CD4-positive, alpha-beta T cell (primary cell): ENCODE measurements at regions not wholly inside any gene's neighbourhood (a gene's known extent, or its start where the extent isn't known, plus 50 kb on each side); places are given as distances from the start of the nearest gene placed in this dataset.
A peak's percentile ranks its signal among the peaks of the same experiment; 100 is the strongest.

Experiments
- ATAC-seq: fragments of 200-7000 bp; cut with Tn5 transposase; one replicate; pipeline ENCODE4 v1.10.0; 2022; ENCODE audit warnings: mild to moderate bottlenecking; ENCODE audit not compliant: poor library complexity
- CTCF ChIA-PET: fragments of 350-600 bp; sonication (Branson Sonifier 250); formaldehyde crosslinking; loops from one replicate; lab custom pipeline; 2021; ENCODE audit warnings: antibody characterized with exemption, inconsistent platforms; lab: Charles Lee
- POLR2A ChIA-PET: fragments of 350-600 bp; sonication (Branson Sonifier 250); formaldehyde crosslinking; loops from one replicate; lab custom pipeline; 2021; ENCODE audit warnings: antibody characterized with exemption, inconsistent platforms; lab: Charles Lee
- DNase-seq, 14 experiments: peaks; one replicate each; pipeline ENCODE4 v3.0.0-alpha.2; 2013 to 2020; ENCODE audit warnings: mixed read lengths in 2 of 14
- H3K27ac ChIP-seq, 2 donors: one replicate each; pipeline versions ENCODE4 v1.5.1 to v1.7.0; 2013; ENCODE audit warnings: low read length in 2 of 2, low read depth in 1 of 2, mild to moderate bottlenecking in 1 of 2
- H3K27me3 ChIP-seq, 2 experiments: 1 replicate in 1 of 2; 2 replicates in 1 of 2; pipeline versions ENCODE4 v1.6.1 to v1.7.0; 2013; ENCODE audit warnings: low read length in 2 of 2, control low read depth in 1 of 2, mild to moderate bottlenecking in 1 of 2, moderate library complexity in 1 of 2; ENCODE audit not compliant: insufficient read depth in 2 of 2, control insufficient read depth in 1 of 2
- H3K36me3 ChIP-seq: one replicate; pipeline ENCODE4 v1.6.1; 2013; ENCODE audit warnings: low read length, control low read depth; ENCODE audit not compliant: insufficient read depth
- H3K4me1 ChIP-seq: one replicate; pipeline ENCODE4 v1.6.1; 2013; ENCODE audit warnings: low read length, control low read depth; ENCODE audit not compliant: insufficient read depth
- H3K4me3 ChIP-seq: one replicate; pipeline ENCODE4 v1.5.1; 2013; ENCODE audit warnings: mild to moderate bottlenecking, low read length, moderate library complexity
- H3K9me3 ChIP-seq, 2 experiments: 1 replicate in 1 of 2; 2 replicates in 1 of 2; pipeline versions ENCODE4 v1.6.1 to v1.7.0; 2013; ENCODE audit warnings: low read length in 2 of 2, mild to moderate bottlenecking in 2 of 2, control low read depth in 1 of 2, moderate library complexity in 1 of 2; ENCODE audit not compliant: control insufficient read depth in 1 of 2, insufficient read depth in 1 of 2
- H3K27ac Mint-ChIP-seq: one replicate; pipeline ENCODE4 v1.8.0; 2020; ENCODE audit warnings: mixed read lengths
- H3K27me3 Mint-ChIP-seq: one replicate; pipeline ENCODE4 v1.8.0; 2021; ENCODE audit warnings: mixed read lengths
- H3K36me3 Mint-ChIP-seq: one replicate; pipeline ENCODE4 v1.8.0; 2021; ENCODE audit warnings: low read depth, mixed read lengths
- H3K4me1 Mint-ChIP-seq: one replicate; pipeline ENCODE4 v1.8.0; 2021; ENCODE audit warnings: low read depth, mixed read lengths
- H3K4me3 Mint-ChIP-seq: one replicate; pipeline ENCODE4 v1.8.0; 2020; ENCODE audit warnings: mild to moderate bottlenecking, mixed read lengths
- H3K9me3 Mint-ChIP-seq: one replicate; pipeline ENCODE4 v1.8.0; 2020; ENCODE audit warnings: mixed read lengths
- CTCF ChIP-seq: fragments of 200-600 bp; IDR thresholded peaks from one replicate; pipeline ENCODE4 v1.8.0; 2022; ENCODE audit warnings: antibody characterized with exemption, mild to moderate bottlenecking
- intact Hi-C, 2 experiments: fragments of 100-400 bp; cut with DNase I in 1 of 2; cut with micrococcal nuclease in 1 of 2; formaldehyde crosslinking; loops; one replicate each; pipeline versions ENCODE4 v1.15.1 to v1.9.0; 2023 to 2025; cut with DNase I, micrococcal nuclease

GRCh38 chr2:176743671-176744070, 468.9 kb upstream of the HNRNPA3 start:
- no peaks in the 10 kb centered on the region for H3K9me3 Mint-ChIP-seq
- no peaks in the 10 kb centered on the region for H3K4me1 Mint-ChIP-seq
- H3K27me3 ChIP-seq: peaks cover 2 to 4% of the 10 kb centered on the region in 2 experiments
- DNase-seq (no peak), ATAC-seq (no peak)
- H3K27ac ChIP-seq: no peak overlapping the region
- CTCF ChIA-PET: no interaction called here
- H3K4me1 ChIP-seq: no peaks in the 10 kb centered on the region
- TF ChIP-seq CTCF: no peak
- H3K36me3 ChIP-seq: no peaks in the 10 kb centered on the region
- no peak overlapping the region for H3K4me3 ChIP-seq
- no peak overlapping the region for H3K4me3 Mint-ChIP-seq
- H3K9me3 ChIP-seq: no peaks in the 10 kb centered on the region
- H3K36me3 Mint-ChIP-seq: no peaks in the 10 kb centered on the region
- POLR2A ChIA-PET: no interaction called here
- peaks cover 26% of the 10 kb centered on the region for H3K27me3 Mint-ChIP-seq
- intact Hi-C loops: no loop called here
- H3K27ac Mint-ChIP-seq: no peak overlapping the region

- H3K9me3 Mint-ChIP-seq: no peaks in the 10 kb centered on the region
- ChIA-PET POLR2A (no interaction called here), CTCF (no interaction called here)
- intact Hi-C loops: no loop called here
- no peak for ATAC-seq
- H3K27ac ChIP-seq: no peak overlapping the region
- no peak for DNase-seq
- H3K36me3 ChIP-seq: no peaks in the 10 kb centered on the region
- H3K4me1 ChIP-seq: no peaks in the 10 kb centered on the region
- H3K27me3 Mint-ChIP-seq: peaks cover 26% of the 10 kb centered on the region
- no peak for TF ChIP-seq CTCF
- no peaks in the 10 kb centered on the region for H3K4me1 Mint-ChIP-seq
- no peak overlapping the region for H3K4me3 Mint-ChIP-seq
- no peaks in the 10 kb centered on the region for H3K36me3 Mint-ChIP-seq
- peaks cover 2 to 4% of the 10 kb centered on the region in 2 experiments for H3K27me3 ChIP-seq
- no peaks in the 10 kb centered on the region for H3K9me3 ChIP-seq
- no peak overlapping the region for H3K4me3 ChIP-seq
- no peak overlapping the region for H3K27ac Mint-ChIP-seq
Observed at GRCh38 chr2:176744146-176744545, 468.4 kb upstream of the HNRNPA3 start.

GRCh38 chr2:176745543-176746200, 466.9 kb upstream of the HNRNPA3 start:
- Histone ChIP-seq H3K4me1 (no peaks in the 10 kb centered on the region), H3K9me3 (no peaks in the 10 kb centered on the region), H3K4me3 (no peak overlapping the region), H3K27me3 (peaks cover 2 to 3% of the 10 kb centered on the region in 2 experiments), H3K36me3 (no peaks in the 10 kb centered on the region), H3K27ac (no peak overlapping the region)
- H3K27ac Mint-ChIP-seq: no peak overlapping the region
- peaks cover 22% of the 10 kb centered on the region for H3K27me3 Mint-ChIP-seq
- ChIA-PET CTCF (no interaction called here), POLR2A (no interaction called here)
- H3K4me3 Mint-ChIP-seq: no peak overlapping the region
- DNase-seq (peak in 1 of 14 experiments; percentile 3), ATAC-seq (no peak)
- H3K36me3 Mint-ChIP-seq: no peaks in the 10 kb centered on the region
- H3K9me3 Mint-ChIP-seq: no peaks in the 10 kb centered on the region
- no peaks in the 10 kb centered on the region for H3K4me1 Mint-ChIP-seq
- intact Hi-C loops: no loop called here
- no peak for TF ChIP-seq CTCF
